HG02759 (cell line): ENCODE measurements at regions not wholly inside any gene's neighbourhood (a gene's known extent, or its start where the extent isn't known, plus 50 kb on each side); places are given as distances from the start of the nearest gene placed in this dataset.
A peak's percentile ranks its signal among the peaks of the same experiment; 100 is the strongest.
"Not testable (repeated sequence)": the region's sequence is repeated elsewhere in the genome, so short reads cannot be mapped to it uniquely, and the experiment has no call there.

Experiments used
- ATAC-seq: cut with Tn5 transposase; IDR thresholded peaks from one replicate; pipeline ENCODE4 v1.9.1; 2021; ENCODE audit warnings: mild to moderate bottlenecking, moderate library complexity; ENCODE audit not compliant: unreplicated experiment

- ATAC-seq = no peak
Measured at GRCh38 chr20:50435397-50436051, 74.7 kb upstream of the PTPN1 start.

- ATAC-seq = no peak
Measured at GRCh38 chr20:50436052-50436656, 74.0 kb upstream of the PTPN1 start.

- no peak for ATAC-seq
Measured at GRCh38 chr20:50436696-50437095, 73.5 kb upstream of the PTPN1 start.

GRCh38 chr20:50438986-50439407 is 71.2 kb upstream of the PTPN1 start:
- no peak for ATAC-seq

GRCh38 chr20:50439539-50440453 is 70.4 kb upstream of the PTPN1 start:
- no peak for ATAC-seq

- no peak for ATAC-seq
Measured at GRCh38 chr20:50442512-50442911, 67.7 kb upstream of the PTPN1 start.

GRCh38 chr20:50445354-50446151 is 64.6 kb upstream of the PTPN1 start:
- ATAC-seq = no peak

DNA sequence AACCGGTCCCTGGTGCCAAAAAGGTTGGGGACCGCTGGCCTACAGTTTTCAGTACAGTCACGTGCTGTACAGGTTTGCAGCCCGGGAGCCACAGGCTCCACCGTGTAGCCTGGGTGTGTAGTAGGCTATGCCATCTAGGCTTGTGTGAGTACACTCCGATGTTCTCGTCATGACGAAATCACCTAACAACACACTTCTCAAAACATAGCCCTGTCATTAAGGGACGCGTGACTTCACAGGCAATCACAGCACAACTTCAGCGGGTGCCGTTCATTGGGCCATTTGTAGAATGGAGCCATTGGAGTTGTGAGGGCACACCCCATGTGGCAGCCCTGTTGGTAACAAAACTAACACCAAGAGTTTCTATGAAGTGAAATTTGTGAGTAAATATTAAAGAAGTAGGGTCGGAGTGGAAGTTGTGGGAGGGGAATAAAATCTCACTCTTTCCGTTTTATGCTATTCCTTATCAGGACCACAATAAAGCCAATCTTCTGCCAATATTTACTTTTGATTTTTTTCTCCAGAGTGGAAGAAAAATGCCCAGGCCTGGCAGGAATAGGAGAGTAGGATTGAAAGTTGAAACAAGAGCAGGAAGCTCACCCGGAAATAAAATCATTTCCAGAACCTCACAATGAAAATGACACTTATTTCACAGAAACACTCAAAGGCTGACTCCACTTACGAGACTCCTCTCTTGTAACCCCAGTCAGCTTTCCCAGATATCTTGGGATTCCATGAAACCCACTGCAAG is 63.7 kb upstream of the PTPN1 start:
- no peak for ATAC-seq

DNA sequence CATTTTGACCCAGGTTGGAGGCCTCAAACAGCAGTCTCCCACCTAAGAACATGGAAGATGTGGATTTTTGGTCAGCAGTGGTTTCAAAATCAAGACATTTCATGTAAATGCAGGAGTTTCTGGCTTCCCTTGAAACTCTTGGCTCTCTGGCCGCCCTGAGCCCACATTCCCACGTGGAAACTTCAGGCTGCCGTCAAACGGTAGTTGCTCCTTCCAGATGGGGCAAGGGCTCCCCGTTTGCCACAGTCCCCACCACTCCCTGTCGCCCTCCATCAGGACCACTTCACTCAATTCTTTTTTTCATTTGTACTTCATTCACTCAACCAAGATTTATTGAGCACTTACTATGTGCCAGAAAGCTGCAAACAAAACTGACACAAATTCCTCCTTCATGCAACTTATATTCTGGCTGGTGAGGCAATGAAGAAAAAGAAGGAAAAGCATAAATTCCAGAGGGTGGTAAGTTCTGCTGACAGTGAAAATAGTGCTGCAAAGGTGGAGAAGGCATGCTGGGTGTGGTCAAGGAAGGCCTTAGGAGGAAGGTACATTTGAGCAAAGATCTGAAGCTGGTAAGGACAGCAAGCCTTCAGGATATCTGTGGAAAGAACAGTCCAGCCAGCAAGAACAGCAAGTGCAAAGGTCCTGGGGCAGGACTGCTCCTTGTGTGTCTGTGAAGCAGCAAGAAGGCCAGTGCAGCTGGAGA is 62.9 kb upstream of the PTPN1 start:
- no peak for ATAC-seq

GRCh38 chr20:50447817-50448216 is 62.4 kb upstream of the PTPN1 start:
- no peak for ATAC-seq

DNA sequence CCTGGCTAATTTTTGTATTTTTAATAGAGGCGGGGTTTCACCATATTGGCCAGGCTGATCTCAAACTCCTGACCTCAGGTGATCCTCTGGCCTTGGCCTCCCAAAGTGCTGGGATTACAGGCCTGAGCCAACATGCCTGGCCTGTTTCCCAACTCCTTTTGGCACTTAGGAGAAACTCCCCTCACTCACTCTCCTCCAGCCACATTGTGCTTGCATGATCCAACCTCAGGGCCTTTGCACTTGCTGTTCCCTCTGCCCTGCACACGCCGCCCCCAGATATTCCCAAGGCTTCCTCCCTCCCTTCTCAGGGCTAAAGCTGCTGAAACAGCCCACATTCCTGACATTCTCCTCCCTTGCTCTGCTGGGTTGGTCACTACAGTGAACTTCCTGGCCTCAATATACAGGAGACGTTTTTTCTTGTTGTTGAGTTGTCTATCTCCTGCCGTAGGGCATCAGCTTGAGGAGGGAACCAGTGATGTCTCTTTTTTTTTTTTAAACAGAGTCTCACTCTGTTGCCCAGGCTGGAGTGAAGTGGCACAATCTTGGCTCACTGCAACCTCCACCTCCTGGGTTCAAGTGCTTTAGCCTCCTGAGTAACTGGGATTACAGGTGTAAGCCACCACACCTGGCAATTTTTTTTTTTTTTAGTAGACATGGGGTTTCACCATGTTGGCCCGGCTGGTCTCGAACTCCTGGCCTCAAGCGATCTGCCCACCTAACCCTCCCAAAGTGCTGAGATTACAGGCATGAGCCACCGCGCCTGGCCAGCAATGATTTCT is 61.4 kb upstream of the PTPN1 start:
- ATAC-seq = not testable (repeated sequence)

- no peak for ATAC-seq
Measured at GRCh38 chr20:50449738-50450492, 60.3 kb upstream of the PTPN1 start.

DNA sequence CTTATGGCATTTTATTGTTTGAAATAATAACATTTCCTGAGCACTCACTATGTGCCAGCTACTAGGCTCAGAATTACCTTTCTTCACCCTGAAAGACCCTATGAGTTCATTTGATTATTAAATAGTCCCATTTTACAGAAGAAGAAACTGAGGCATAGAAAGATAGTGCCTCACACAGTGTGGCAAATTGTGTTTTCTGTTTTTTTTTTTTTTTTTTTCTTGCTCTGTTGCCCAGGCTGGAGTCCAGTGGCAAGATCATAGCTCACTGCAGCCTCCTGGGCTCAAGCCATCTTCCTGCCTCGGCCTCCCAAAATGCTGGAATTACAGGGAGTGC is 59.7 kb upstream of the PTPN1 start:
- ATAC-seq = no peak

GRCh38 chr20:50450881-50451752 is 59.1 kb upstream of the PTPN1 start:
- peak; percentile 82 for ATAC-seq

DNA sequence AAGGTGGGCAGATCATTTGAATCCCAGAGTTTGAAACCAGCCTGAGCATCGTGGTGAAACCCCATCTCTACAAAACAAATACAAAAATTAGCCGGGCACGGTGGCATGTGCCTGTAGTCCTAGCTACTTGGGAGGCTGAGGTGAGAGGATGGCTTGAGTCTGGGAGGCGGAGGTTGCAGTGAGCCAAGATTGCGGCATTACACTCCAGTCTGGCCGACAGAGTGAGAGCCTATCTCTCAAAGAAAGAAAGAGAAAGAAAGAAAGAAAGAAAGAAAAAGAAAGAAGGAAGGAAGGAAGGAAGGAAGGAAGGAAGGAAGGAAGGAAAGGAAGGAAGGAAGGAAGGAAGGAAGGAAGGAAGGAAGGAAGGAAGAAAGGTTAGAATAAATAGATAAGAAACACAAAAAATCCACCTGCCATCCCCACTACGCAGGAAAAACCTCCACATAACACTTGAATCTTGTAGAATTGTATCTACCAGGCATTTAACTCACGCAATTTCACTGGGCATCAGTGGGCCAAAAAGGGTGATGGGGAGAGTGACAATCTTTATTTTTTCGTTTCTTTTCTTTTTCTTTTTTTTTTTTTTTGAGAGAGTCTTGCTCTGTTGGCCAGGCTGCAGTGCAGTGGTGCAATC is 58.3 kb upstream of the PTPN1 start:
- not testable (repeated sequence) for ATAC-seq

DNA sequence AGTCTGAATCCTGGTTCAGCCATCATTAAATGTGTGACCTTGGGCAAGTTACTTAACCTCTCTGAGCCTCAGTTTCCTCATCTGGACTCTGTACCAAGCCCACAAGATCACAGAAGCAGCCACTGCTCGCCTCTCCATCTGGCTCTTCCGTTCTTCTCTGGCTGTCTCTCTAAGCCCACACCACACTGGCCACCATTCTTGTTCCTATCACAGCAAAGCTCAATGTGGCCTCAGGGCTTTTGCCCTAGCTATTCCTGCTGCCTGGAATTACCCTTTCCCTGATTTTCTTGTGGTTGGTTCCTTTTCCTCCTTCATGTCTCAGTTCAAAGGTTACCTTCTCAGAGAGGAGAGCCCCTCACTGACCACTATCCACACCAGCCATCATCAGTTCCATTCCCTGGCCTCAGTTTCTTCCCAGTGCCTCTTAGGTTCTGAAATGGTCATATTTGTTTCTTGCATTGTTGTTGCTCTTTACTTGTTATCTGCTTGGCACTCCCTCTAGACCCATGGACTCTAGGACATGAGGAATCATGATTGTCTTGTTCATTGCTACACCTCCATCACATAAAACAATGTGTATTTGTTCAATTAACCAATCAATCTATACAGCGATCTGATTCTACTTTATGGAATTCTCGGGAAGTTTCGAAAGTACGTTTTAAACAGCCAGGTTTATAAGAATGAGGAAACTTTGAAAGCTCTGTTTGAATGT is 56.5 kb upstream of the PTPN1 start:
- ATAC-seq = no peak
